Activated naive CD4-positive, alpha-beta T cell treated with anti-CD3 and anti-CD28 coated beads, Interleukin-2, amount 10 ng/mL, durations not matched to agents 7 days and 5 days (primary cell): ENCODE measurements at regions not wholly inside any gene's neighbourhood (a gene's known extent, or its start where the extent isn't known, plus 50 kb on each side); places are given as distances from the start of the nearest gene placed in this dataset.

ENCODE experiments used
- CTCF ChIA-PET: fragments of 350-600 bp; sonication (Branson Sonifier 250); formaldehyde crosslinking; loops from one replicate; lab custom pipeline; 2021; ENCODE audit warnings: antibody characterized with exemption; lab: Charles Lee
- DNase-seq: peaks from one replicate; pipeline ENCODE4 v3.0.0-alpha.2; 2020
- H3K27ac Mint-ChIP-seq: one replicate; pipeline ENCODE4 v1.8.0; 2021; ENCODE audit warnings: mild to moderate bottlenecking, moderate library complexity, mixed read lengths
- H3K27me3 Mint-ChIP-seq: one replicate; pipeline ENCODE4 v1.8.0; 2021; ENCODE audit warnings: mild to moderate bottlenecking, mixed read lengths
- H3K36me3 Mint-ChIP-seq: one replicate; pipeline ENCODE4 v1.8.0; 2021; ENCODE audit warnings: mixed read lengths
- H3K4me1 Mint-ChIP-seq: one replicate; pipeline ENCODE4 v1.8.0; 2021; ENCODE audit warnings: mixed read lengths
- H3K4me3 Mint-ChIP-seq: one replicate; pipeline ENCODE4 v1.8.0; 2021; ENCODE audit warnings: mild to moderate bottlenecking, moderate library complexity, mixed read lengths
- H3K9me3 Mint-ChIP-seq: one replicate; pipeline ENCODE4 v1.8.0; 2021; ENCODE audit warnings: mixed read lengths

DNA sequence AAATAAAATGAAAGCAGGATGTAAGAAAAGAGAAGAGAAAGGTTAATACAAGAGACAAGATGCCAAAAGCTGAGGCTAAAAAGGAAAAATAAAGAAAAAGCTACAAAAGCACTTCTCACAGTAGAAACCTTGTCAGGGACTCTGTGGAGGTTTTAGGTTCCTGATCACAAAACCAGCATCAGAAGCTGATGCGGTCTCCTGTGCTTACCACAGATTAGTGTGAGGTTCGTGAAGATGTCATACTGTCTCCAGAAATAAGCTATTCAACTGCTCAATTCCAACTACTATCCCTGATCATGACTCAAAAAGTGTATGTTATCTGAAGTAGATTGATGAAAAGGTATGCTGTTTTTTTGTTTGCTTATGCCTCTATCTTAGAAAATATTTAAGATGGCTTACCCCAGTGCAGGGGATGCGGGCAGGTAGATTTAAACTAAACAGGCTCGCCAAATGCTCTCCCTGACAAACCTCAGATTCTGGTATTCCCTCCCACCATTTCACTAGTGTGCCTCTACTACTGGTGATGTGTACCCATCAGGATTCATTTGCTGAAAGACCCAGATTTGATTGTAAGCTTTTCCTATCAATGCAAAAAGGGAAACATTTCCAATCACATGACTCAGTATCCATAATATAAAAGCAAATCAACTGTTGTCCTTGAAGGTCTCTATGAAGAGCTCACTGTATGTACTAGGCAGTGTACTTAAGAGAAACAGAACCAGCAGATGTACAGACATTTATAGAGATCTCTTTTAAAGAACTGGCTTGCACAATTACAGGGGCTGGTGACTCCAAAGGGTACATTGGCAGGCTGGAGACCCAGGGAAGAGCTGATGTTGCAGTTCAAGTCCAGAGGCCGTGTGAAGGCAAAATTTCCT is 169.5 kb upstream of the FOXN3 start:
- Mint-ChIP-seq H3K9me3 (peaks cover 18% of the 10 kb centered on the region), H3K4me1 (peaks cover 48% of the 10 kb centered on the region), H3K36me3 (peaks cover 66% of the 10 kb centered on the region), H3K27ac (peak overlapping the region; percentile 53), H3K4me3 (no peak overlapping the region), H3K27me3 (no peaks in the 10 kb centered on the region)
- CTCF ChIA-PET: interaction anchor here (1.0 kb wide), 1 partner anchor 33 kb away, joined by 3 read pairs; no protein-coding TSS in a partner anchor
- DNase-seq: peak; percentile 50

DNA sequence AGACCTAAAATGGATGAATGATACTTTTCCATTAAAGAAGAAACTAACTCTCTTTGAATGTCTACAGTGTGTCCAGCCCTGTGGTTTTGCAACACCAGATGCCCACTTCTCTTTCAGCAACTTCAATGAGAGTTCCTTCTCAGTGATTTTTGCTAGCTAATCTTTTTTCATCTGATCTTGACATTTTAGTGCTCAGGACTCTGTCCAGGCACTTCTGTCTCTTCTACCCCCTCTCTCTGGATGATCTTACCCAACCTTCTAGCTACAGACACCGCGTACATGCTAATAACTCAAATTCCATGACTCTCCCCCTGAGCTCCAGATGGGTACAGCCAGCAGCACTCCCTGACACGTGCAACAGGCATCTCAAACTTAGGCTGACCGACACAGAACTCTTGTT is 161.1 kb upstream of the FOXN3 start:
- Mint-ChIP-seq H3K4me3 (no peak overlapping the region), H3K4me1 (no peaks in the 10 kb centered on the region), H3K27me3 (no peaks in the 10 kb centered on the region), H3K36me3 (peaks cover 45% of the 10 kb centered on the region), H3K9me3 (no peaks in the 10 kb centered on the region), H3K27ac (peak overlapping the region; percentile 25)
- no peak for DNase-seq
- CTCF ChIA-PET: no interaction called here

DNA sequence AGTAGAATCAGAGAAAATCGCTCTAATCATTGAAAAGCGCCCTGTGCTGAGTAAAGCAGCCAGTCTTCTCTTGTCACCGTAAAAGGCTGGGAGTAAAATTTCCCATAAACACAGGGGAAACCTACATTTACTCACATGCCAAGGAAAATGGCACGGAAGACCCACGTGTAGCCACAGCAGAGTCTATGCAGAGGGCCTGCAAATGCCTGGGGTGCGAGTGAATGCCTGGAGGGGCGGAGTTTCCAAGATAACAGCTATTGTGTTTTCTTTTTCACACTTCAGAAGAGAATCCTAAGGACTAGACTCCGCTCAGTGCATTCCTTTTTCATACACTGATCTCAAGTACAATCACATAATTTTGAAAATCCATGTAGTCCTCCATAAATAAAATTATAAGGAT is 159.9 kb upstream of the FOXN3 start:
- CTCF ChIA-PET: no interaction called here
- no peaks in the 10 kb centered on the region for H3K9me3 Mint-ChIP-seq
- no peak overlapping the region for H3K4me3 Mint-ChIP-seq
- H3K27ac Mint-ChIP-seq: no peak overlapping the region
- no peak for DNase-seq
- H3K4me1 Mint-ChIP-seq: no peaks in the 10 kb centered on the region
- H3K36me3 Mint-ChIP-seq: peaks cover 43% of the 10 kb centered on the region
- H3K27me3 Mint-ChIP-seq: no peaks in the 10 kb centered on the region

DNA sequence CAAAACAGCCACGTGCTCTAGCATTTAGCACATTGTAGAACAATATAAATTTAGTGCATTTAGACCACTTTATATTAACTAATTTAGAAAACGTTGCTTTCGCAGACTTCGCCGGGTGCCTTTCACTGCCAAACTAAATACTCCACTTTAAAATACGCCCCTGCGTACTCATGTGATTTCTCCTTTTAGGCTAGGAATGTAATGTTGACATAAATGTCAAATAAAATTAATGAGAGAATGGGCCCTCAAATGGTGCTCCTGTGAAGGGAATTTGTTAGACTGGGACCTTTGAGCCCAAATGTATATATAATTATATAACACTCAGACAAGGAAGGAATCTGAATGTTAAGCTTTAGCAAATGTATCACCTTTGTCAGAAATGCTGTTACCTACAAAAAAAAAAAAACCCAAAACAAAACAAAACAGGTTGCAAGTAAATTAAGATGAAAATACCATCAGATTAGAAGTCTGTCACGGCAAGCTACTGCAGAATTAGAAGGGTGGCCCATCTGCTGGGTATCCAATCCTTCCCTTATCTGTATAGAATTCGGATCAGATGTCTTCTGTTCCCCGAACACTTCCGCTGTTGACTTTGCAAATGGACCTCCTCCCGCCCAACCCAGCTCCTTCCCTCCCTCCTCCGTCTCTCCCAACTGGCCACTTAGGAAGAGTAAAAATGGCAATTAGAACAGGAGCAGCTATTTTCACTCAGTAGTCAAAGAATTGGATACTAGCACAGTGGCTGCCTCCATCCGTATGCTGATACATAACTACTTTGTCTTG is 159.3 kb upstream of the FOXN3 start:
- H3K4me1 Mint-ChIP-seq: no peaks in the 10 kb centered on the region
- CTCF ChIA-PET: interaction anchor here (0.7 kb wide), 1 partner anchor 41 kb away, joined by 4 read pairs; no protein-coding TSS in a partner anchor

DNA sequence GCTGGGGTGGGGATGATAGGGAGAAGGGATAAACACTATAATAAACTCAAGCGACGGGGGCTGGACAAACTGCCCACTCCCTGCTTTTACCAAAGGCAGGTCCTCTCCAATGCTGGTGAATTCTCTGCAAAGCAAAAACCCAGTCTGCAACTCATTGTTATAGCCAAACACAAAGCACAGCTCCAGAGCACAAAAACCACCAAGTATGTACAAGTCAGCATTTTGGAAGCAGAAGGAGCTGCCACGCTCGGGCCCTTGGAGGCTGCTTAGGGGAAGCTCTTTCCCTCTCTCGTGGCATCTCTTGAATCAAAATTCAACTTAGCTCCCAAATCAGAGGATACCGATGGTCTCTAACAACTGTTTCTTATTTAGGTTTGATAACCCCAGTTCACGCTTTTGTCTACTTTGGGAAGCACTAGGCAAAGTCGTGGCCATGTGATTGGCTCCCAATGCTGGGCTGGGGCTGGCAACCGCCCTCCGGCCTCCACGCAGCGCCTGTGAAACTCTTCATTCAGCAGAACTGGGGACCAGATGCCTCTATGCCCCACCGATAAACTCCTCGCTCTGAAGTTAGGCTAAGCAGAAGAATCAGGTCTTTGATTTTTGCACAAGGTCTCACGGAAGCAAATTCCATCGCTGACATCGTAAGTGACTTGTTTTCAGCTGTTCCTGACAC is 158.5 kb upstream of the FOXN3 start:
- no peak for DNase-seq
- no peaks in the 10 kb centered on the region for H3K27me3 Mint-ChIP-seq
- no peaks in the 10 kb centered on the region for H3K4me1 Mint-ChIP-seq
- H3K27ac Mint-ChIP-seq: no peak overlapping the region
- no peak overlapping the region for H3K4me3 Mint-ChIP-seq
- peaks cover 36% of the 10 kb centered on the region for H3K36me3 Mint-ChIP-seq
- CTCF ChIA-PET: interaction anchor here (0.6 to 0.7 kb wide), 2 partner anchors 42 to 219 kb away, joined by 3 to 4 read pairs; no protein-coding TSS in a partner anchor
- H3K9me3 Mint-ChIP-seq: no peaks in the 10 kb centered on the region

More for the DNA sequence above, 159.3 kb upstream of the FOXN3 start:
- H3K27me3 Mint-ChIP-seq: no peaks in the 10 kb centered on the region
- no peak overlapping the region for H3K4me3 Mint-ChIP-seq
- H3K27ac Mint-ChIP-seq: no peak overlapping the region
- no peak for DNase-seq
- no peaks in the 10 kb centered on the region for H3K9me3 Mint-ChIP-seq
- peaks cover 40% of the 10 kb centered on the region for H3K36me3 Mint-ChIP-seq

DNA sequence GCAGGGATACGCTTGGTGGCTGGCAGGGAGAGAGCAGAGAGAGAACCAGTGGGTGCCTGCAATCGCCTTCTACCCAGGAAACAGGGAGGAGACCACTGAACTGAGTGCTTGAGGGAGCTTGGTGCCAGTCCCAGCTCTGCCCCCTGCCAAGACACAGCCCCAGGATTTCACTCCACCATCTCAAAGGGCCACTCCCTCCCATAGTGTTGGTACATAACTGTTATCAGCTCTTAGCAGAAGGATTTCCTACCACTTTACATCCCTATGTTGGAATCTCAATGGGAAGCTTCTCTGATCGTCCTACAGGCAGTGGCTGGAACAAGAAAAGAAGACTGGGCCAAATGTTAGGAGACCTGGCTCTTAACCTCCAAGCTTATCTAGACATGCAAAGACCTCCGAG is 157.4 kb upstream of the FOXN3 start:
- Mint-ChIP-seq H3K36me3 (peaks cover 40% of the 10 kb centered on the region), H3K4me1 (peaks cover 4% of the 10 kb centered on the region), H3K27me3 (no peaks in the 10 kb centered on the region), H3K9me3 (no peaks in the 10 kb centered on the region), H3K4me3 (no peak overlapping the region), H3K27ac (no peak overlapping the region)
- DNase-seq: no peak
- CTCF ChIA-PET: no interaction called here

DNA sequence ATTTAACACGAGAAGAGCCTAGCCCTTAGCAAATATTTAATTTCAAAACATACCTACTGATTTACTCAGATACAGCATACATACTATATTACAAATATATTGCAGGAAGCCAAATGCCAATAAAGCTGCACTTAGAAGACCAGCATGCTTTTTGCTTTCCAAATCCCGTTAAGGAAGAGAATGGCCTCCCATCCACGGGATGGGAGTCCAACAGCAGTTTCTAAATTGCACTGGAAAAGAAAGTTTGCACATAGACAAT is 156.3 kb upstream of the FOXN3 start:
- H3K36me3 Mint-ChIP-seq: peaks cover 39% of the 10 kb centered on the region
- H3K27me3 Mint-ChIP-seq: no peaks in the 10 kb centered on the region
- no peak overlapping the region for H3K27ac Mint-ChIP-seq
- DNase-seq: no peak
- peaks cover 5% of the 10 kb centered on the region for H3K4me1 Mint-ChIP-seq
- no peak overlapping the region for H3K4me3 Mint-ChIP-seq
- no peaks in the 10 kb centered on the region for H3K9me3 Mint-ChIP-seq
- CTCF ChIA-PET: no interaction called here

DNA sequence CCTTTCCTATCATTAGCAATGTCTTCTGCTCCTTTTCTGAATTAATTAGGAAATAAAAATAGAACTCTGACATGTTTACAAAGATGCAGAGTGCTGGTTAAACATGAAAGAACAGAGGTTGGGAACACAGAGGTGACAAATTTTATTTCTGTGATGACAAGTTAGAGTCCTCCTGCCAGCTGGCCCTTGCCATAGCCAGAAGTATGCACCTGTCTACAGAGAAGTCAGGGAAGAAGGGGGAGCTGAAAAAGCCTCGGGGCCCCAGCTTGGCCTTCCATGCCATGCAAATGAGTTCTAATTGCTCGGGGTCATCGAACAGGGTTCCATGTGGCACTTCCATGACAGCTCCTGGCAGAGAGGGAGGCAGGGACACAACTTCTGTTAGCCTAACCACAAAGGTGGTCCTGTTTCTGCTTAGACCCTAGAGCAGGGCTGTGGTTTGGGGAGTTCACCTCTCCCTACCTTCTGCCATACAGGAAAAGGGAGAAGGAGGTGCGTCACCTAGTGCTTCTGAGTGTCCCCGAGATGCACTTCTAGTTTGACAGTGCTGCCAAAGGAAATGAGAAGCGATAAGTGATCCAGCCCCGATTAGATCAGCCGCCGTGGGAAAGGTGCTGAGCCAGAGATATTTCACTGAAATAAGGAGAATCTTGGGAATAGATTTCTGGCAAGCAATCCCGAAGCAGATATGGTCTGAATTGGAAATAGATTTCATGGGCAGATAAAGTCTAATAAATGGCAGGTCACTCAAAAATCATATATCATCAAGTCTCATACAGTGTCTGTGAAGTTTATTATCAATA is 155.8 kb upstream of the FOXN3 start:
- Mint-ChIP-seq H3K4me3 (no peak overlapping the region), H3K9me3 (no peaks in the 10 kb centered on the region), H3K36me3 (peaks cover 39% of the 10 kb centered on the region), H3K4me1 (peaks cover 8% of the 10 kb centered on the region), H3K27ac (no peak overlapping the region), H3K27me3 (no peaks in the 10 kb centered on the region)
- no peak for DNase-seq
- CTCF ChIA-PET: no interaction called here

DNA sequence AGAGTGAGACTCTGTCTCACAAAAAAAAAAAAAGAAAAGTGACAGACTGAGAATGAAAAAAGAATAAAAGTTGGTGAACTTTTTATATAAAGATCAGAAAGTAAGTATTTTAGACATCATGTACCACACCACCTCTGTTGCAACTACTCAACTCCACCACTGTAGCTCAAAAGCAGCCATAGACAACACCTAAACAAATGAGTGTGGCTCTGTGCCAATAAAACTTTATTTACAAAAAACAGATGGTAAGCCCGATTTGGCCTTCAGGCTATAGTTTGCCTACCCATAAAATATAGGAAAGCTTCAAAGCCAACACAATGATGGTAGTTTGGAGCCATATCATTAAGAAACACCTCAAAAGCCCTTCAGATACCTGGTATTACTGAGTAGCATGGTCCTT is 154.5 kb upstream of the FOXN3 start:
- Mint-ChIP-seq H3K27me3 (no peaks in the 10 kb centered on the region), H3K4me1 (peaks cover 10% of the 10 kb centered on the region), H3K36me3 (peaks cover 41% of the 10 kb centered on the region), H3K4me3 (no peak overlapping the region), H3K9me3 (no peaks in the 10 kb centered on the region), H3K27ac (no peak overlapping the region)
- DNase-seq: no peak
- CTCF ChIA-PET: no interaction called here

DNA sequence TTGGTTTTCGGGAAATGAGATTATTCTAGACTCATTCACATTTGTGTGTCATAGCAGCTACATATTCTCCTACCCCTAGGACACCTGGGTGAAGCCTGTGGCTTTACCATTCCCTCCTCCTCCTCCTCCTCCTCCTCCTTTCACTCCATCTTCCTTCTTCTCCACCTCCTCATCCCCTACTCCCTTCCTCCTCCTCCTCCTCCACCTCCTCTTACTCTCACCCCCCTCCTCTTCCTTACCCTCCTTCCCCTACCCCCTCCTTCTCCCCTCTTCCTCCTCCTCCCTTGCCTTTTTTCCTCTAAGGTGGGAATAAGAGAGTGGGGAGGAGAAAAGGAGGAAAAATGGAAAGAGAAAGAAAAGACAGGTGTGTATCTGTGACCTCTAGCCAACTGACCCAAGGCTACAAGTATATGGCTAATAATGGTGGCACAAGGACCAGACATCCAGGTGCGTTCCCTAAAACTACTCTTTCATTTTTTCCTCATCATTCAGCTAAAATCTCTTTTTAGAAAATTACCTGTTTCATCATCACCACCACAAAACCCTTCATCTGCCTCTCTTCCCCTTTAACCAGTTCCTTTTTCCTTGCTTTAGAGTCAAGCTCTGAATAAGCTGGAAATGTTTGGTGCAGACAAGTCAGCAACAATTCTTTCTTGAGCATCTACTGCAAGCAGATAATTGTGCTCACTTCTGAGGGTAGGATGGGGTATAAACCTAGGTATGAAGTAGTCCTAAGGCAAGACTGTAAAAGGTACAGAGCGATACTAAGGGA is 149.8 kb upstream of the FOXN3 start:
- Mint-ChIP-seq H3K4me3 (no peak overlapping the region), H3K27me3 (no peaks in the 10 kb centered on the region), H3K4me1 (peaks cover 20% of the 10 kb centered on the region), H3K36me3 (peaks cover 46% of the 10 kb centered on the region), H3K9me3 (no peaks in the 10 kb centered on the region), H3K27ac (no peak overlapping the region)
- no peak for DNase-seq
- CTCF ChIA-PET: interaction anchor here (0.6 kb wide), 1 partner anchor 149 kb away, joined by 3 read pairs; no protein-coding TSS in a partner anchor

DNA sequence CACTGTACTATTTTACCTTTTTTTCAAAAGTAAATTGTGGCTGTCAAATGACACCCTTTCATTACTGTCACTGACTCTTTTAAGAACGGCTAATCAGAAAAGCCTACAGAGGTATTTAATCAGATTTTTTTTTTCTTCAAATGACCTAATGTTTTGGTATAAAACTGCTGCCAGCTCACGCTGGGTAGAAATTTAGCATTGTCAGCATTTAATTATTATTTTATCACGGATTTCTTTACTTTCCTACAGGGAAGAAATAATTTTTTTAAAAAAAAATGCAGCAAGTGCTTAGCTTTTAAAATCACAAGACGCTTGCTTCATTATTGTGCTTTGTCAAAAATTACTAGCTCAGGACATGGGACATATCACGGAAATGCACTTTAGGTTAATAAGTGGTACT is 149.1 kb upstream of the FOXN3 start:
- peaks cover 20% of the 10 kb centered on the region for H3K4me1 Mint-ChIP-seq
- H3K27me3 Mint-ChIP-seq: no peaks in the 10 kb centered on the region
- CTCF ChIA-PET: no interaction called here
- H3K36me3 Mint-ChIP-seq: peaks cover 48% of the 10 kb centered on the region
- no peak overlapping the region for H3K4me3 Mint-ChIP-seq
- H3K9me3 Mint-ChIP-seq: no peaks in the 10 kb centered on the region
- no peak for DNase-seq
- no peak overlapping the region for H3K27ac Mint-ChIP-seq

DNA sequence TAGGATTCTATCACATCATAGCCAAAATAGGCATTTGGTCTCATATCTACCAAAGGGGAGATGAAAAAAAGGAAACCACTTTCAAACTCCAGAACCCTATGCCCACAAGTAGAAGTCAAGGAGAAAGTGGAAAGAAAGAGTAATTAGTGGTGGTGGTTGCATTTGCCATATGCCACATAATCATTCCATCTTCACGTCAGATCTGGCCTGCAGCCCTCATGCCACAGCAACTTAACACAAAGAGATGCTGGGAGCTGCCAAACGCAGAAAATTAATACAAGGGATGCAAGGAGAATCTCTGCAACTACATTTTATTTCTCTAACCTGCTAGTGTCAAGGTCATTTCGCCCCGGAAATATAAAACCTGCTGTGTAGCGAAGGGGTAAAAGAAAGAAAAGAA is 148.6 kb upstream of the FOXN3 start:
- CTCF ChIA-PET: no interaction called here
- no peak overlapping the region for H3K4me3 Mint-ChIP-seq
- H3K9me3 Mint-ChIP-seq: no peaks in the 10 kb centered on the region
- peaks cover 49% of the 10 kb centered on the region for H3K36me3 Mint-ChIP-seq
- H3K27ac Mint-ChIP-seq: no peak overlapping the region
- peaks cover 20% of the 10 kb centered on the region for H3K4me1 Mint-ChIP-seq
- DNase-seq: no peak
- H3K27me3 Mint-ChIP-seq: no peaks in the 10 kb centered on the region

DNA sequence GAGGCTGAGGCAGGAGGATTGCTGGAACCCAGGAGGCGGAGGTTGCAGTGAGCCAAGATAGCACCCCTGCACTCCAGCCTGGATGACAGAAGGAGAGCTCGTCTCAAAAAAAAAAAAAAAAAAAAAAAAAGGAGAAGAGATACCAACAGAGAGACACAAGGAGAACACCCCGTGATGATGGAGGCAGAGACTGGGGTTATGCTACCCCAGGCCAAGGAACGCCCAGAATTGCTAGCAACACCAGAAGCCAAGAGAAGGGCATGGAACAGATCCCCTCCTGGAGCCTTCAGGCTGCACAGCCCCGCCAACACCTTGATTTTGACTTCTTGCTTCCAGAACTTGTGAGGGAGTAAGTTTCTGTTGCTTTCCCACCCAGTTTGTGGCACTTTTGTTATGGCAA is 148.0 kb upstream of the FOXN3 start:
- no peak overlapping the region for H3K4me3 Mint-ChIP-seq
- no peaks in the 10 kb centered on the region for H3K27me3 Mint-ChIP-seq
- CTCF ChIA-PET: no interaction called here
- no peak for DNase-seq
- peaks cover 20% of the 10 kb centered on the region for H3K4me1 Mint-ChIP-seq
- no peak overlapping the region for H3K27ac Mint-ChIP-seq
- H3K36me3 Mint-ChIP-seq: peaks cover 51% of the 10 kb centered on the region
- no peaks in the 10 kb centered on the region for H3K9me3 Mint-ChIP-seq
